Peyer's patch (tissue), 4 donors: ENCODE measurements at regions not wholly inside any gene's neighbourhood (a gene's known extent, or its start where the extent isn't known, plus 50 kb on each side); places are given as distances from the start of the nearest gene placed in this dataset.

Experiments
- DNase-seq, 3 donors: peaks; one replicate each; pipeline ENCODE4 v3.0.0-alpha.2; 2017 to 2019
- H3K27ac ChIP-seq, 4 donors: fragments of 200-600 bp; sonication (generic); one replicate each; pipeline ENCODE4 v1.5.1; 2016 to 2019
- H3K27me3 ChIP-seq, 2 donors: fragments of 200-600 bp; sonication (generic); one replicate each; pipeline ENCODE4 v1.5.1; 2019
- H3K36me3 ChIP-seq, 3 donors: fragments of 200-600 bp; sonication (generic); one replicate each; pipeline ENCODE4 v1.5.1; 2016 to 2019
- H3K4me1 ChIP-seq, 4 donors: fragments of 200-600 bp; sonication (generic); one replicate each; pipeline ENCODE4 v1.5.1; 2016 to 2019
- H3K4me3 ChIP-seq, 4 donors: fragments of 200-600 bp; sonication (generic); 1 replicate in 3 of 4; 2 replicates in 1 of 4; pipeline ENCODE4 v1.5.1; 2016 to 2019; ENCODE audit warnings: mild to moderate bottlenecking in 1 of 4
- H3K9me3 ChIP-seq, 4 donors: fragments of 200-600 bp; sonication (generic); one replicate each; pipeline ENCODE4 v1.5.1; 2016 to 2019; ENCODE audit warnings: mild to moderate bottlenecking in 1 of 4
- POLR2A ChIP-seq, 2 donors: fragments of 450-650 bp; IDR thresholded peaks; one replicate each; pipeline ENCODE4 v1.5.1; 2017; ENCODE audit warnings: antibody characterized with exemption in 2 of 2, mild to moderate bottlenecking in 2 of 2, moderate library complexity in 2 of 2
- TF ChIP-seq, protein P1 (sequence below), 6 experiments: fragments of 450-650 bp in 4 of 6; fragments of 200-600 bp in 2 of 6; sonication (generic) in 1 of 6; IDR thresholded peaks; one replicate each; pipeline ENCODE4 v1.5.1; 2017 to 2019; ENCODE audit warnings: antibody characterized with exemption in 6 of 6, mild to moderate bottlenecking in 3 of 6, moderate library complexity in 1 of 6

DNA sequence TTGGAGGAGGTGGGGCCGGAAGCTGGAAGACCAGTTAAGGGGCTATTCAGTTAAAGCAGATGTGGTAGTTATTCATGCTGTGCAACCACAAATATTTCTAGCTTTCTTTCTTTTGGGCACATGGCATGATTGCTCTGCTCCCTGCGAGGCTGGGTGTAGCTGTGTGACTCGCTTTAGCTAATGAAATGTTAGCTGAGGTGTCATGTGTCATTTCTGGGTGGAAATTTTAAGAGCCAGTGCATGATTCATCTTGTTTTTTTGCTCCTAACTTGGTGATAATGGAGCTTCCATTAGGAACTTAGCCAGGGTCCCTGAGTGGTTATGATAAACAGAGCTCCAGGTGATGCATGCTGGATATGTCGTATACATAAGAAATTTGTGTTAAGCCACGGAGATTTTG, 300.6 kb downstream of the SATB1 start:
- no peak overlapping the region for H3K27ac ChIP-seq
- H3K4me3 ChIP-seq, result no peak overlapping the region
- no peaks in the 10 kb centered on the region for H3K27me3 ChIP-seq
- no peak for TF ChIP-seq POLR2A (IDR thresholded peaks at IDR 0.05)
- TF ChIP-seq, protein P1, sequence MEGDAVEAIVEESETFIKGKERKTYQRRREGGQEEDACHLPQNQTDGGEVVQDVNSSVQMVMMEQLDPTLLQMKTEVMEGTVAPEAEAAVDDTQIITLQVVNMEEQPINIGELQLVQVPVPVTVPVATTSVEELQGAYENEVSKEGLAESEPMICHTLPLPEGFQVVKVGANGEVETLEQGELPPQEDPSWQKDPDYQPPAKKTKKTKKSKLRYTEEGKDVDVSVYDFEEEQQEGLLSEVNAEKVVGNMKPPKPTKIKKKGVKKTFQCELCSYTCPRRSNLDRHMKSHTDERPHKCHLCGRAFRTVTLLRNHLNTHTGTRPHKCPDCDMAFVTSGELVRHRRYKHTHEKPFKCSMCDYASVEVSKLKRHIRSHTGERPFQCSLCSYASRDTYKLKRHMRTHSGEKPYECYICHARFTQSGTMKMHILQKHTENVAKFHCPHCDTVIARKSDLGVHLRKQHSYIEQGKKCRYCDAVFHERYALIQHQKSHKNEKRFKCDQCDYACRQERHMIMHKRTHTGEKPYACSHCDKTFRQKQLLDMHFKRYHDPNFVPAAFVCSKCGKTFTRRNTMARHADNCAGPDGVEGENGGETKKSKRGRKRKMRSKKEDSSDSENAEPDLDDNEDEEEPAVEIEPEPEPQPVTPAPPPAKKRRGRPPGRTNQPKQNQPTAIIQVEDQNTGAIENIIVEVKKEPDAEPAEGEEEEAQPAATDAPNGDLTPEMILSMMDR (IDR thresholded peaks at IDR 0.05), result no peak
- H3K9me3 ChIP-seq, result no peaks in the 10 kb centered on the region
- H3K36me3 ChIP-seq, result no peaks in the 10 kb centered on the region
- DNase-seq, result no peak
- no peaks in the 10 kb centered on the region for H3K4me1 ChIP-seq

DNA sequence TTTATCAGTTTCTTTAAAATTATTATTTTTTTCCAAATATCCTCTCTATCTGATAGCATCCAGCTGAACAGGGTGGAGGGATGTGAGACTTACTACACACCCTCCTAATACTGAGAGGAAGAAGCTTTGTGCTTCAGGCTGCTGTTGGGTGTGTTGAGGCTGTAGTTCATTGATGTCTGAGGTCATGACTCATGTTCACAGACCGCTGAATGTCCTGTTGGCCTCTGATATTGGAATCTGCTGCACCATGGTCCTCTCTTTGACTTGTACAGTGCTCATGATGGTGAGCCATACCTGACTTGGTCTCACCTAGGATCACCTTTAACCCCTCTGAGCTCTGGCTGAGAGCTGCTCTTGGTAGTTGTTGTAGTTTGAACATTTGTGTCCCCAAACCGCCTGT, 302.9 kb downstream of the SATB1 start:
- no peaks in the 10 kb centered on the region for H3K9me3 ChIP-seq
- H3K4me3 ChIP-seq, result no peak overlapping the region
- H3K27me3 ChIP-seq, result no peaks in the 10 kb centered on the region
- no peaks in the 10 kb centered on the region for H3K36me3 ChIP-seq
- TF ChIP-seq, protein P1 (IDR thresholded peaks at IDR 0.05), result no peak
- no peak for TF ChIP-seq POLR2A (IDR thresholded peaks at IDR 0.05)
- no peak overlapping the region for H3K27ac ChIP-seq
- no peaks in the 10 kb centered on the region for H3K4me1 ChIP-seq
- no peak for DNase-seq

DNA sequence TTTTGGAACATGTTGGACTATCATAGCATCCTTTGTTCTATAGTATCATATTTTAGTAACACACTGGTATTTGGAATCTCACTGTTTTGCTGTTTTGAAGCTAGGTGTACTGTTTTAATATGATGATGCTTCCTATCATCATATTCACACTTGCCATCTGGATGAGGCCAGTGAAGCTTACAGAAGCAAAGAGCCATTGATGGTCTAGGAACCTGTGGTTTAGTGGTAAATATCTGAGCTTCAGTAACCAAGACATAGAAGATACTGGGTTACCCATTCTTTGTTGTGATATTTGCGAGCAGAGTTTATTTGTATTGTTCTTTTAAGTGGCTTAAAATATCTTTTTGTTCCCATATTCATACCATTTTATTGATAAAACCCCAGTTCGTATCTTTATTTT, 304.1 kb downstream of the SATB1 start:
- Histone ChIP-seq H3K27me3 (no peaks in the 10 kb centered on the region), H3K9me3 (no peaks in the 10 kb centered on the region), H3K36me3 (no peaks in the 10 kb centered on the region), H3K4me3 (no peak overlapping the region), H3K4me1 (no peaks in the 10 kb centered on the region), H3K27ac (no peak overlapping the region)
- DNase-seq, result no peak
- TF ChIP-seq POLR2A (IDR thresholded peaks at IDR 0.05), result no peak
- TF ChIP-seq, protein P1 (IDR thresholded peaks at IDR 0.05), result no peak

DNA sequence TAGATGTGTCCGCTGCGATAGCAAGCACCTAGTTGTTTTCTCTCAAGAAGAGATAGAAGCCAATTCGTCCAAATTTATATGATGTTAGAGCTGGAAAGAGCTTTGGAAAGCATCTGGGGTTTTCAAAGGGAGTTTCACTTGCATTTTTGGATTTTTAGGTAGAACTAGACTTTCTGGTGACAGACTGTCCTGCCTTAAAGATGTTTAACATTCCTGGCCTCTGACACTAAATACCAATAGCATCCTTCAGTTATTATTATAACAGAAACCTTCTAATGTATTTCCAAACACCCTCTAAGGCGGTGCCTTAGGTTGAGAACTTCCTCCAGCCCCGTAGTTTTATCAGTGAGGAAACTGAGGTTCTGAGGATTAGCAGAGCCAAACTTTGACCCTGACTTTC, 305.3 kb downstream of the SATB1 start:
- Histone ChIP-seq H3K36me3 (no peaks in the 10 kb centered on the region), H3K4me3 (no peak overlapping the region), H3K27me3 (no peaks in the 10 kb centered on the region), H3K9me3 (no peaks in the 10 kb centered on the region), H3K27ac (no peak overlapping the region), H3K4me1 (no peaks in the 10 kb centered on the region)
- TF ChIP-seq, protein P1 (IDR thresholded peaks at IDR 0.05), result no peak
- TF ChIP-seq POLR2A (IDR thresholded peaks at IDR 0.05), result no peak
- DNase-seq, result no peak

DNA sequence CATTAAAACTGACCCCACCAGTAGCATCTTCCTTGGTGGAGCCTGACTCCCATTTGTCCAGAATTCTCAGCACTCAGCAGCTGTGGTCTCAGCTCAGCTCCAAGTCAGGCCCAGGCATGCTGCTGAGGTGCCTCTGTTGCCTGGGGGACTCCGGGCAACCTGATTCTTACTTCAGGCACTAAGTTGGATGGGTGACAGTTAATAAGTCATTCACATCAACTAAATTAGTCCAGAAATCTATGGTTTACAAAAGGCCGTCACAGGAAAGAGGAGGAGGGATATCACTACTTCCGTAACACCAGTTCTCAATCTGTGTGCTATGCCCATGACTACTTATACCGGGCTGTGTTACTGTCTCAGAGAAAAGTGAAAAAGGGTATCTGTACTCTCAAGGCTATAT, 310.2 kb downstream of the SATB1 start:
- no peak overlapping the region for H3K27ac ChIP-seq
- H3K4me1 ChIP-seq, result peaks cover 0 to 7% (median 0%) of the 10 kb centered on the region in 4 donors
- H3K36me3 ChIP-seq, result no peaks in the 10 kb centered on the region
- H3K27me3 ChIP-seq, result no peaks in the 10 kb centered on the region
- H3K9me3 ChIP-seq, result no peaks in the 10 kb centered on the region
- H3K4me3 ChIP-seq, result no peak overlapping the region
- TF ChIP-seq POLR2A (IDR thresholded peaks at IDR 0.05), result no peak
- TF ChIP-seq, protein P1 (IDR thresholded peaks at IDR 0.05), result no peak
- DNase-seq, result no peak

DNA sequence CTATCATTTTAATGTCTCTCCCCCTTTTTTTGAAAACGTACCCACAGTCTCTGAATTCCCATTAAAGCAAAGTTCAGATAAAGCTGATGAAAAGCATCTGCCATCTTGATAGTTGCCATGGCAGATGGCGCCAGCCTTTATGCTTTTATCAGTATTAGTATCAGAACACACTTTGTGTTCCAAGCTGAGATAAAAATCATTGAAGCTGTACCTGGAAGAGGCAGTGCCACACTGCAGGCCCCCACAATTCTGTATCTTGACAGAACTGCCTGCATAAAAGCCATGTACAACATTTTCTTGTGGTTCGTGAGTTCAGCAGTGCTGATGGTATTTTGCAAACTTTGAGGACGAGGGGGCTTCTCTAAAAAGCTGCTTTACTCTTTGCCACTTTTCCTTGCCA, 311.7 kb downstream of the SATB1 start:
- TF ChIP-seq POLR2A (IDR thresholded peaks at IDR 0.05), result no peak
- TF ChIP-seq, protein P1 (IDR thresholded peaks at IDR 0.05), result no peak
- Histone ChIP-seq H3K36me3 (no peaks in the 10 kb centered on the region), H3K4me1 (peaks cover 0 to 7% (median 0%) of the 10 kb centered on the region in 4 donors), H3K27ac (no peak overlapping the region), H3K27me3 (no peaks in the 10 kb centered on the region), H3K4me3 (no peak overlapping the region), H3K9me3 (no peaks in the 10 kb centered on the region)
- DNase-seq, result no peak
